Ishikawa (cell line): ENCODE measurements at regions not wholly inside any gene's neighbourhood (a gene's known extent, or its start where the extent isn't known, plus 50 kb on each side); places are given as distances from the start of the nearest gene placed in this dataset.

ENCODE experiments used
- CEBPB ChIP-seq: IDR thresholded peaks from 2 replicates; pipeline ENCODE4 v1.6.1; 2012
- CREB1 ChIP-seq: IDR thresholded peaks from 2 replicates; pipeline ENCODE4 v1.6.1; 2012; ENCODE audit warnings: low read depth
- EGR1 ChIP-seq: IDR thresholded peaks from 2 replicates; pipeline ENCODE4 v1.6.1; 2012
- EP300 ChIP-seq: IDR thresholded peaks from 2 replicates; pipeline ENCODE4 v1.6.1; 2012; ENCODE audit warnings: borderline replicate concordance
- FOXM1 ChIP-seq: IDR thresholded peaks from 2 replicates; pipeline ENCODE4 v1.6.1; 2012; ENCODE audit warnings: low read depth, borderline replicate concordance
- NFIC ChIP-seq: IDR thresholded peaks from 2 replicates; pipeline ENCODE4 v1.6.1; 2012
- RAD21 ChIP-seq: IDR thresholded peaks from 2 replicates; pipeline ENCODE4 v1.6.1; 2012; ENCODE audit warnings: low read depth
- TAF1 ChIP-seq: IDR thresholded peaks from 2 replicates; pipeline ENCODE4 v1.6.1; 2012; ENCODE audit warnings: low read depth, mild to moderate bottlenecking
- TCF12 ChIP-seq: IDR thresholded peaks from 2 replicates; pipeline ENCODE4 v1.6.1; 2012; ENCODE audit warnings: low read depth
- TEAD4 ChIP-seq: IDR thresholded peaks from 2 replicates; pipeline ENCODE4 v1.6.1; 2012
- YY1 ChIP-seq: IDR thresholded peaks from 2 replicates; pipeline ENCODE4 v1.6.1; 2012; ENCODE audit warnings: low read depth
- ZBTB7A ChIP-seq: IDR thresholded peaks from 2 replicates; pipeline ENCODE4 v1.6.1; 2012; ENCODE audit warnings: low read depth
- TF ChIP-seq, protein P1 (sequence below): IDR thresholded peaks from 2 replicates; pipeline ENCODE4 v1.6.1; 2012; ENCODE audit warnings: low read depth, mild to moderate bottlenecking
- TF ChIP-seq, protein P2 (sequence below): IDR thresholded peaks from 2 replicates; pipeline ENCODE4 v1.6.1; 2012
- TF ChIP-seq, protein P3 (sequence below): IDR thresholded peaks from 2 replicates; pipeline ENCODE4 v1.6.1; 2012

DNA sequence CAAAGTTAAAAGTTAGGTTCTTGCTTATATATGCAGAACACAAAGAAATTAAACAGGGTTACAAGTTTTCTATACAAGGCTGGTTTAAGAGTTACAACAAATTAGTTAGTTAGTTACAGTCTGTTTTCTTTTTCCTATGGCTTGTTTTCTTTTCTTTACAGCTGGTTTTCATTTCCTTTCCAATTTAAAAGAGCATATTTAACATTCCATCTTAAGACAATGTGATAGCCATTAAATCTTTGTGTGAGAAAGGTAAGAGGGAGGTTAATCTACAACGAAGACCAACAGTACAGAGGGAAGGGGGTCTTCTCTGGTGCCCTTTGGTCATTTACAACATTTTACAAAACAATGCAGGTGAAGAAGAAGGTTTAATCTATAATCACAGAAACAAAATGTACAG, 290.6 kb downstream of the ZNF674 start:
- TF ChIP-seq CREB1 (no peak), TCF12 (no peak), YY1 (no peak), EP300 (no peak), TEAD4 (no peak), RAD21 (no peak), TAF1 (no peak), EGR1 (no peak)
- TF ChIP-seq, protein P1, sequence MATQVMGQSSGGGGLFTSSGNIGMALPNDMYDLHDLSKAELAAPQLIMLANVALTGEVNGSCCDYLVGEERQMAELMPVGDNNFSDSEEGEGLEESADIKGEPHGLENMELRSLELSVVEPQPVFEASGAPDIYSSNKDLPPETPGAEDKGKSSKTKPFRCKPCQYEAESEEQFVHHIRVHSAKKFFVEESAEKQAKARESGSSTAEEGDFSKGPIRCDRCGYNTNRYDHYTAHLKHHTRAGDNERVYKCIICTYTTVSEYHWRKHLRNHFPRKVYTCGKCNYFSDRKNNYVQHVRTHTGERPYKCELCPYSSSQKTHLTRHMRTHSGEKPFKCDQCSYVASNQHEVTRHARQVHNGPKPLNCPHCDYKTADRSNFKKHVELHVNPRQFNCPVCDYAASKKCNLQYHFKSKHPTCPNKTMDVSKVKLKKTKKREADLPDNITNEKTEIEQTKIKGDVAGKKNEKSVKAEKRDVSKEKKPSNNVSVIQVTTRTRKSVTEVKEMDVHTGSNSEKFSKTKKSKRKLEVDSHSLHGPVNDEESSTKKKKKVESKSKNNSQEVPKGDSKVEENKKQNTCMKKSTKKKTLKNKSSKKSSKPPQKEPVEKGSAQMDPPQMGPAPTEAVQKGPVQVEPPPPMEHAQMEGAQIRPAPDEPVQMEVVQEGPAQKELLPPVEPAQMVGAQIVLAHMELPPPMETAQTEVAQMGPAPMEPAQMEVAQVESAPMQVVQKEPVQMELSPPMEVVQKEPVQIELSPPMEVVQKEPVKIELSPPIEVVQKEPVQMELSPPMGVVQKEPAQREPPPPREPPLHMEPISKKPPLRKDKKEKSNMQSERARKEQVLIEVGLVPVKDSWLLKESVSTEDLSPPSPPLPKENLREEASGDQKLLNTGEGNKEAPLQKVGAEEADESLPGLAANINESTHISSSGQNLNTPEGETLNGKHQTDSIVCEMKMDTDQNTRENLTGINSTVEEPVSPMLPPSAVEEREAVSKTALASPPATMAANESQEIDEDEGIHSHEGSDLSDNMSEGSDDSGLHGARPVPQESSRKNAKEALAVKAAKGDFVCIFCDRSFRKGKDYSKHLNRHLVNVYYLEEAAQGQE, result no peak
- TF ChIP-seq, protein P2, sequence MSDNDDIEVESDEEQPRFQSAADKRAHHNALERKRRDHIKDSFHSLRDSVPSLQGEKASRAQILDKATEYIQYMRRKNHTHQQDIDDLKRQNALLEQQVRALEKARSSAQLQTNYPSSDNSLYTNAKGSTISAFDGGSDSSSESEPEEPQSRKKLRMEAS, result no peak

DNA sequence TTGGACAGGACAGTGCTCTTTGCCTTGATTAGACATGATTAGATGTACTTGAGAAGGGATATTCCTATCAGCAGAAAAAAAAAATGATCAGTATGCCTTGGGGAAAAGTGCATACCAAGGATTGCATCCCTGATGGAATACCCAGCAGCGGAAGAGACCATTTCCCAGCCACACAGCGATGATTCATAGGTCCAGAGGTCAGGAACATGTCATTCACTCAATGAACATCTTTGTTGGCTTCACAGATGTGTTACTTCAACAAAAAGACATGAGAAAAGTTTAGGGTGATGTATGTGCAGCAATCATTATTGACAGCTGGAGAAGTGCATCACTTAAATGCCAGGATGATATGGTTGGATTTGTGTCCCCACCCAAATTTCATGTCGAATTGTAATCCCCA, 293.5 kb downstream of the ZNF674 start:
- TF ChIP-seq FOXM1, result no peak
- TF ChIP-seq, protein P3, sequence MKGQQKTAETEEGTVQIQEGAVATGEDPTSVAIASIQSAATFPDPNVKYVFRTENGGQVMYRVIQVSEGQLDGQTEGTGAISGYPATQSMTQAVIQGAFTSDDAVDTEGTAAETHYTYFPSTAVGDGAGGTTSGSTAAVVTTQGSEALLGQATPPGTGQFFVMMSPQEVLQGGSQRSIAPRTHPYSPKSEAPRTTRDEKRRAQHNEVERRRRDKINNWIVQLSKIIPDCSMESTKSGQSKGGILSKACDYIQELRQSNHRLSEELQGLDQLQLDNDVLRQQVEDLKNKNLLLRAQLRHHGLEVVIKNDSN, result no peak
- TF ChIP-seq, protein P2, result no peak
- no peak for TF ChIP-seq TCF12

DNA sequence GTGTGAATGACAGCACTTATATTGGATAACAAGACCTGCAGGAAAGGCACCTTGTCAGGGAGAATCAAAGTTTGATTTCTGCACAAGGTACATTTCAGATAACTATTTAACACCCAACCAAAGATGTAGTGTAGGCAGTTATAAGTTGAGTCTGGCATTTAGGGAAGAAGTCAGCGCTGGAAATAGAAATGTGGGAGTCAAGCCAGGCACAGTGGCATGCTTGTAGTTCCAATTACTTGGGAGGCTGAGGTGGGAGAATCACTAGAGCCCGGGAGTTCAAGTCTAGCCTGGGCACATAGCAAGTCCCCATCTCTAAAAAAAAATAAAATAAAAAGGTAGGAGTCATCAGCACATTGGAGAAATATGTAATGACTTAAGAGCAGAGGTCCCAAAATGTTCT, 295.1 kb downstream of the ZNF674 start:
- TF ChIP-seq YY1 (no peak), FOXM1 (no peak), CEBPB (no peak), NFIC (no peak), RAD21 (no peak), ZBTB7A (no peak), EGR1 (no peak), CREB1 (no peak), TAF1 (no peak)
- TF ChIP-seq, protein P2, result no peak
- TF ChIP-seq, protein P3, result no peak
- TF ChIP-seq, protein P1, result no peak

DNA sequence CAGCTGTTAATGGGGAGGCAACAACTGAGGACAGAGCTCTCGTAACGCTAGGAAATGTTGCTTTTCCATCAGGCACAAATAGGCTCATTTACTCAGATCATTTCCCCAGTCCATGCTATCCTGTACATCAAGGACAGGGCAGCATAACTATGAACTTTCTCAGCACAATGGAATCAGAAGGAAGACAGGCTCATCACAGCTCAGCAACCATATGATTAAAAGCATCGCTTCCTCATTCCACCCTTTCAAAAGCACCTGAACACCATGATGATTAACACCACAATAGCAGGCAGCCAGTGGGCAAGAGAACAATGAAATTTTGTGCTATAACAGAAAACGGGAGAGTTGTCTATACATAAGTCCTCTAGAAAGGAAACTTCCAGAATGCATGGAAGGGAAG, 297.8 kb downstream of the ZNF674 start:
- TF ChIP-seq TEAD4, result no peak
- no peak for TF ChIP-seq YY1
- TF ChIP-seq, protein P2, result no peak
- TF ChIP-seq TAF1, result no peak
- TF ChIP-seq ZBTB7A, result no peak
- no peak for TF ChIP-seq TCF12
- TF ChIP-seq, protein P3, result no peak
- TF ChIP-seq CREB1, result no peak
- no peak for TF ChIP-seq EGR1
- TF ChIP-seq, protein P1, result no peak
- no peak for TF ChIP-seq NFIC
- no peak for TF ChIP-seq EP300
- no peak for TF ChIP-seq FOXM1
- no peak for TF ChIP-seq CEBPB
- no peak for TF ChIP-seq RAD21
